ENCODE measurements at regions not wholly inside any gene's neighbourhood (a gene's known extent, or its start where the extent isn't known, plus 50 kb on each side); places are given as distances from the start of the nearest gene placed in this dataset.
A peak's percentile ranks its signal among the peaks of the same experiment; 100 is the strongest.

- ChIA-PET POLR2A (no interaction called here), CTCF (no interaction called here)
- H3K4me3 ChIP-seq (ENCODE audit: low read depth, low read length), result no peak overlapping the region
- no peak for TF ChIP-seq CTCF (IDR thresholded peaks at IDR 0.05; ENCODE audit: insufficient read depth, low read depth, low read length)
- H3K36me3 ChIP-seq (ENCODE audit: control insufficient read depth, insufficient read depth, low read length), result no peaks in the 10 kb centered on the region
- peak; percentile 69 for DNase-seq (ENCODE audit: low read depth)
- H3K27me3 ChIP-seq (ENCODE audit: control insufficient read depth, insufficient read depth, low read length), result no peaks in the 10 kb centered on the region
Measured at GRCh38 chr9:91047993-91048607, 246.5 kb downstream of the SYK start.

GRCh38 chr9:91048749-91049148 lies 247.1 kb downstream of the SYK start:
- CTCF ChIA-PET, result no interaction called here
- POLR2A ChIA-PET, result no interaction called here
- no peak for DNase-seq (ENCODE audit: low read depth)
- no peaks in the 10 kb centered on the region for H3K36me3 ChIP-seq (ENCODE audit: control insufficient read depth, insufficient read depth, low read length)
- no peaks in the 10 kb centered on the region for H3K27me3 ChIP-seq (ENCODE audit: control insufficient read depth, insufficient read depth, low read length)
- no peak for TF ChIP-seq CTCF (IDR thresholded peaks at IDR 0.05; ENCODE audit: insufficient read depth, low read depth, low read length)
- no peak overlapping the region for H3K4me3 ChIP-seq (ENCODE audit: low read depth, low read length)

- DNase-seq (ENCODE audit: low read depth), result no peak
- Histone ChIP-seq H3K27me3 (ENCODE audit: control insufficient read depth, insufficient read depth, low read length) (no peaks in the 10 kb centered on the region), H3K4me3 (ENCODE audit: low read depth, low read length) (no peak overlapping the region), H3K36me3 (ENCODE audit: control insufficient read depth, insufficient read depth, low read length) (no peaks in the 10 kb centered on the region)
- ChIA-PET CTCF (no interaction called here), POLR2A (no interaction called here)
- no peak for TF ChIP-seq CTCF (IDR thresholded peaks at IDR 0.05; ENCODE audit: insufficient read depth, low read depth, low read length)
Measured at GRCh38 chr9:91053824-91054223, 252.2 kb downstream of the SYK start.

GRCh38 chr9:91055845-91056244 lies 254.2 kb downstream of the SYK start:
- no peaks in the 10 kb centered on the region for H3K36me3 ChIP-seq (ENCODE audit: control insufficient read depth, insufficient read depth, low read length)
- DNase-seq (ENCODE audit: low read depth), result no peak
- no peaks in the 10 kb centered on the region for H3K27me3 ChIP-seq (ENCODE audit: control insufficient read depth, insufficient read depth, low read length)
- TF ChIP-seq CTCF (IDR thresholded peaks at IDR 0.05; ENCODE audit: insufficient read depth, low read depth, low read length), result no peak
- CTCF ChIA-PET, result interaction anchor here (1.1 kb wide), 1 partner anchor 140 kb away, joined by 4 read pairs; no protein-coding TSS in a partner anchor
- H3K4me3 ChIP-seq (ENCODE audit: low read depth, low read length), result no peak overlapping the region
- POLR2A ChIA-PET, result no interaction called here

- Histone ChIP-seq H3K4me3 (ENCODE audit: low read depth, low read length) (no peak overlapping the region), H3K27me3 (ENCODE audit: control insufficient read depth, insufficient read depth, low read length) (no peaks in the 10 kb centered on the region), H3K36me3 (ENCODE audit: control insufficient read depth, insufficient read depth, low read length) (no peaks in the 10 kb centered on the region)
- DNase-seq (ENCODE audit: low read depth), result no peak
- CTCF ChIA-PET, result interaction anchor here (1.1 kb wide), 1 partner anchor 141 kb away, joined by 4 read pairs; no protein-coding TSS in a partner anchor
- POLR2A ChIA-PET, result no interaction called here
- TF ChIP-seq CTCF (IDR thresholded peaks at IDR 0.05; ENCODE audit: insufficient read depth, low read depth, low read length), result no peak
Measured at GRCh38 chr9:91056486-91056885, 254.9 kb downstream of the SYK start.
